ENCODE measurements at regions not wholly inside any gene's neighbourhood (a gene's known extent, or its start where the extent isn't known, plus 50 kb on each side); places are given as distances from the start of the nearest gene placed in this dataset.

DNA sequence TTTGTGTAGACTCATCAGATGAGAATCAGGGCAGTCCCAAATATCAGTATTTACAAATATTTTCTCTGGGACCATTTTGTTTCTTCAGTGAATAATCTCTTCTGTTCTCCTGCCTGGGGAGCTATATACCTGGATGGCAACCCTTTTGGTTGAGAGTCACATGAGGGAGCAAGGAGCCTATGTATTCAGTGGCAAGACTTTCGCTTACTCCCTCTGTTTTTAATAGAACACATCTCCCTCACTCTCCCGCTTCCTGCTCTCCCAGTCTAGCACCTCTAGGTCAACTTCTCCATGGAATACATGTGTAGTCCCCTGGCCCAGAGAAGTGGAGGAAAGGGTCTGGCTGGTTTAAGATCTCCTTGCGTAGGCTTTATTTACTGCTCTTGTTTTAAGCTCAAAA is 600.3 kb downstream of the CCDC85A start:
- TF ChIP-seq POLR2A (IDR thresholded peaks at IDR 0.05) (no peak), EP300 (IDR thresholded peaks at IDR 0.05) (no peak), POLR2AphosphoS5 (IDR thresholded peaks at IDR 0.05) (no peak)
- TF ChIP-seq, protein P1, sequence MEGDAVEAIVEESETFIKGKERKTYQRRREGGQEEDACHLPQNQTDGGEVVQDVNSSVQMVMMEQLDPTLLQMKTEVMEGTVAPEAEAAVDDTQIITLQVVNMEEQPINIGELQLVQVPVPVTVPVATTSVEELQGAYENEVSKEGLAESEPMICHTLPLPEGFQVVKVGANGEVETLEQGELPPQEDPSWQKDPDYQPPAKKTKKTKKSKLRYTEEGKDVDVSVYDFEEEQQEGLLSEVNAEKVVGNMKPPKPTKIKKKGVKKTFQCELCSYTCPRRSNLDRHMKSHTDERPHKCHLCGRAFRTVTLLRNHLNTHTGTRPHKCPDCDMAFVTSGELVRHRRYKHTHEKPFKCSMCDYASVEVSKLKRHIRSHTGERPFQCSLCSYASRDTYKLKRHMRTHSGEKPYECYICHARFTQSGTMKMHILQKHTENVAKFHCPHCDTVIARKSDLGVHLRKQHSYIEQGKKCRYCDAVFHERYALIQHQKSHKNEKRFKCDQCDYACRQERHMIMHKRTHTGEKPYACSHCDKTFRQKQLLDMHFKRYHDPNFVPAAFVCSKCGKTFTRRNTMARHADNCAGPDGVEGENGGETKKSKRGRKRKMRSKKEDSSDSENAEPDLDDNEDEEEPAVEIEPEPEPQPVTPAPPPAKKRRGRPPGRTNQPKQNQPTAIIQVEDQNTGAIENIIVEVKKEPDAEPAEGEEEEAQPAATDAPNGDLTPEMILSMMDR (IDR thresholded peaks at IDR 0.05): no peak
